ENCODE measurements at regions not wholly inside any gene's neighbourhood (a gene's known extent, or its start where the extent isn't known, plus 50 kb on each side); places are given as distances from the start of the nearest gene placed in this dataset.

DNA sequence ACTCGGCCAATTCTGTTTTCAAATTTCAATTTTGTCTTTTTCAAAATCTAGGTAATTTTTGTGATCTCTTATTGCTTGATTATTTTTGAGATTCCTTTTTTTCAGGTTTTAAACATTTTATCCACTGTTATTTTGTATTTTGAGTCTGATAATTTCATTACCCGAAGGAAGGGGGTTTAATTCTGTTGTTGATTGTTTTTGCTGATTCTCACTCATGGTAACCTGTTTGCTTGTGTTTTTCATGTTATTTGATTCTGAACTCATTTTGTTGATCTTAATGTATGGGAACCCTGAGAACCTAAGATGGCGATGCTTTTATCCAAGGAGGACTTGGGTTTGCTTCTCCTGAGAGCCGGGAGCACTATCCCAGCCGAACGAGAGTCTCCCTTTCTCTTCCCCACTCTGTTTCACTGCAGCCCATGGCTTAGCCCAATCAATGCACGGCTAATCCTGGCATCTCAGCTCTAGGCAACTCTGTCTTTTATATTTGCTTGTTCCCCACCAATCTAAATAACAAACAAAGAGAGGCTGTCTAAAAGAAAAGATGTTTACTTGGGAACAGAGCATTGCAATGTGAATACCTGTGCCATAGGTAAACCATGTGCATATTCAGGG is 73.2 kb upstream of the ZCCHC2 start:
- H3K4me3 ChIP-seq = no peak overlapping the region
- no peaks in the 10 kb centered on the region for H3K36me3 ChIP-seq
- ATAC-seq = no peak
- no peaks in the 10 kb centered on the region for H3K9me3 ChIP-seq
- H3K4me1 ChIP-seq = peaks cover 28% of the 10 kb centered on the region
- intact Hi-C loops (cut with DNase I) = no loop called here
- no peak overlapping the region for H3K27ac ChIP-seq
- H3K27me3 ChIP-seq (ENCODE audit: low read depth) = no peaks in the 10 kb centered on the region
- no peak for DNase-seq
- TF ChIP-seq, protein P1, sequence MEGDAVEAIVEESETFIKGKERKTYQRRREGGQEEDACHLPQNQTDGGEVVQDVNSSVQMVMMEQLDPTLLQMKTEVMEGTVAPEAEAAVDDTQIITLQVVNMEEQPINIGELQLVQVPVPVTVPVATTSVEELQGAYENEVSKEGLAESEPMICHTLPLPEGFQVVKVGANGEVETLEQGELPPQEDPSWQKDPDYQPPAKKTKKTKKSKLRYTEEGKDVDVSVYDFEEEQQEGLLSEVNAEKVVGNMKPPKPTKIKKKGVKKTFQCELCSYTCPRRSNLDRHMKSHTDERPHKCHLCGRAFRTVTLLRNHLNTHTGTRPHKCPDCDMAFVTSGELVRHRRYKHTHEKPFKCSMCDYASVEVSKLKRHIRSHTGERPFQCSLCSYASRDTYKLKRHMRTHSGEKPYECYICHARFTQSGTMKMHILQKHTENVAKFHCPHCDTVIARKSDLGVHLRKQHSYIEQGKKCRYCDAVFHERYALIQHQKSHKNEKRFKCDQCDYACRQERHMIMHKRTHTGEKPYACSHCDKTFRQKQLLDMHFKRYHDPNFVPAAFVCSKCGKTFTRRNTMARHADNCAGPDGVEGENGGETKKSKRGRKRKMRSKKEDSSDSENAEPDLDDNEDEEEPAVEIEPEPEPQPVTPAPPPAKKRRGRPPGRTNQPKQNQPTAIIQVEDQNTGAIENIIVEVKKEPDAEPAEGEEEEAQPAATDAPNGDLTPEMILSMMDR (IDR thresholded peaks at IDR 0.05) = no peak

DNA sequence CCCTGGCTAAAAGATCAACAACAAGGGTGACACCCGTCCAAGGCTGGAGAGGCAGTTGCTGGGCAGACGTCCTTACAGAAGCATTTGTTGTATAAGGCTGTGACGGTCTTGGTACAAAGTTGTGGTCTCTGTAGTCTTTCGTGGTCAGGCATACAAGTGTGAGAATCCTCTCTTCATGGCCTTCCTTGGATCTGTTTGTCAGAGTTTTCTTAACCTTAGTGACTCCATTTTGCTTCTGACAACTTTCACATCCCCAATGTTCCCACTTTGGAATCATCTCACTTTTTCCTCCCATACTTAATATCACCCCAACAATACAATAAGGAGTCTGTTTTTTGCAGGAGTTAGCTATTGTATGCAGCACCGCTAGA is 72.7 kb upstream of the ZCCHC2 start:
- TF ChIP-seq, protein P1 (IDR thresholded peaks at IDR 0.05) = no peak
- no peak overlapping the region for H3K27ac ChIP-seq
- H3K4me1 ChIP-seq = peaks cover 28% of the 10 kb centered on the region
- H3K9me3 ChIP-seq = no peaks in the 10 kb centered on the region
- H3K36me3 ChIP-seq = no peaks in the 10 kb centered on the region
- no peak for ATAC-seq
- no peaks in the 10 kb centered on the region for H3K27me3 ChIP-seq (ENCODE audit: low read depth)
- intact Hi-C loops (cut with DNase I) = no loop called here
- no peak for DNase-seq
- no peak overlapping the region for H3K4me3 ChIP-seq

DNA sequence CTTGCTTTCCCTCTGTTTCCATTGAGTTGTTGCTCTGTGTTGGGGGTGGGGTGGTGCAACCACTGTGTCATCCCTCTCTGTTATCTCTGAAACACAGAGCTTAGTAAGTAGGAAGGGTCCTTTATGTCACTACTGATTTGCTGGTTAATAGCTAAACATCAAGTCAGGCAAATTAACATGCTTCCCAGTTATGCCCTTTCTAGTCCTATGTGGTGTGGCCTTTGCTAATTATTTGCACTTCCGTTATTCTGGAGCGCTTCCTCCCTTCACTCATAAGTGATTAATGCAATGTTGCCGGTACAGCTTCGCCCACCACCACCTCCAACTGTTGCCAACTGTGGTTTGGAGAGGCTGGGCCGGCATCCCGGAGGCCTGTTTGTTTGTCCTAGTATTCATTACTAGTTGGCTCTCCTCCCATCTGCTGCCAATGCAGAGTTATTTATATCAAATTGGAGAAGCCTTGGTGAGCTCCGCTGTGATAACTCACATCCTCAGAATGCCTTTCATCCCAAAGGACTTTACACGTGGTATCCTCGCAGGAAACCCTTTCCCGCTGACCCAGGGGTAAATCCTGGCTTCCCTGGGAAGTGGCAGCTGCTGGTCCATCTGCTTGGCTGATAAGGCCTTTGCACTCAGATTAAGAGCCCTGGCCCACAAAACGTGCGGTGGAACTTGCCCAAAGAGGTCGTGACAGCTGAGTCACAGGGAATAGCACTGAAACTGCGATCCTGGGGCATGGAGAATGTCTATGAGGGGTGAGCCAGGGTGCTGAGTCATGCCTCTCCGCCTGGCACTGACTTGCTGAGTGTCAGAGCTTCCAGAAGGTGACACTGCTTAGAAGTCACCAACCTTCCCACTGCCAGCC is 72.0 kb upstream of the ZCCHC2 start:
- Histone ChIP-seq H3K4me3 (no peak overlapping the region), H3K9me3 (no peaks in the 10 kb centered on the region), H3K27ac (peak overlapping the region; percentile 38)

DNA sequence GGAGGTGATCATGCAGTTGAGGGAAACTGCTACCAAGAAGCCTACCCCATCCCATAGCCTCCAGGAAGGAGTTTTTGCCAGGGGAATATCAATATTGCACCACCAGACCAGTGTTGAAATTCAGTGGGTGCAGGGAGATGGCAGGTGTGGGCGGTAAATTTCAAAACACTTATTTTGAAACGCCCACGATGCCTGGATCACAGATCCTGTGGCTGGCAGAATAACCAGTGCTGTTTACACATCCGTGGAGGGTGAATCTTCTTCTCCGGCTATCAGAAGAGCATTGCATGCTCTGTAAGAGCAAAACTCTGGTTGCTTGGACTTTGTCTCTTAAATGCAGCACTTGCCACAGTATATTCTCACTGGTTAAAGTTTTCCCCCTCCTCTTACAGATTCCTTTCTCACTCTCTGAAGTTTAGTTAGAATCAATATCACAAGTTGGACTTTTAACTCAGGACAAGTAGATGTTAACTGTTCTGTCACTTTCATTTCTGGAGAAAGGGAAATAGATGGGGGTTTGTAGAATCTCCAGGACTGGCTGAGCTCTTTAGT is 70.5 kb upstream of the ZCCHC2 start:
- no peak overlapping the region for H3K27ac ChIP-seq
- TF ChIP-seq, protein P1 (IDR thresholded peaks at IDR 0.05) = no peak
- no peak for DNase-seq

More for the DNA sequence above, 72.0 kb upstream of the ZCCHC2 start:
- TF ChIP-seq, protein P1 (IDR thresholded peaks at IDR 0.05) = no peak
- Histone ChIP-seq H3K4me1 (peaks cover 28% of the 10 kb centered on the region), H3K36me3 (no peaks in the 10 kb centered on the region), H3K27me3 (ENCODE audit: low read depth) (no peaks in the 10 kb centered on the region)
- peak; percentile 77 to 78 for ATAC-seq
- intact Hi-C loops (cut with DNase I) = no loop called here
- peak; percentile 77 for DNase-seq

DNA sequence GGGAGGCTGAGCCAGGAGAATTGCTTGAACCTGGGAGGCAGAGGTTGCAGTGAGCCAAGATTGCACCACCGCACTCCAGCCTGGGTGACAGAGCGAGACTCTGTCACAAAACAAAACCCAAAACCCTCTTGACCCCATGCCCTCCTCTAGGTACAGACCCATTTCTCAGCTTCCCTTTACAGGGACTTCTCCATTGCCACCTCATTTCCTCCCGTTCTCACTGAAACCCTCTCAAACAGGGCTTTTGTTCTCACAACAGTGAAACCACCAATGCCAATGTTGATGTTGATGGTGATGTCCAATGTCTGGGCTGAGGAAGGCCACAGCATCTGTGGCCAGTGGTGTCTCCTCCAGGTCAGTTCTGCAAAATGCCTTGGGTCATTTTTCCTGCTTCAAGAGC is 69.0 kb upstream of the ZCCHC2 start:
- ATAC-seq (no peak), DNase-seq (no peak)
- Histone ChIP-seq H3K27ac (no peak overlapping the region), H3K36me3 (no peaks in the 10 kb centered on the region), H3K9me3 (no peaks in the 10 kb centered on the region), H3K4me3 (no peak overlapping the region), H3K4me1 (peaks cover 28% of the 10 kb centered on the region), H3K27me3 (ENCODE audit: low read depth) (no peaks in the 10 kb centered on the region)
- intact Hi-C loops (cut with DNase I) = no loop called here
- TF ChIP-seq, protein P1 (IDR thresholded peaks at IDR 0.05) = no peak

More for the DNA sequence above, 70.5 kb upstream of the ZCCHC2 start:
- no peaks in the 10 kb centered on the region for H3K36me3 ChIP-seq
- peaks cover 28% of the 10 kb centered on the region for H3K4me1 ChIP-seq
- H3K27me3 ChIP-seq (ENCODE audit: low read depth) = no peaks in the 10 kb centered on the region
- no peak overlapping the region for H3K4me3 ChIP-seq
- no peaks in the 10 kb centered on the region for H3K9me3 ChIP-seq
- ATAC-seq = peak in 1 of 2 donors; percentile 55
- intact Hi-C loops (cut with DNase I) = no loop called here

Data from lower lobe of right lung (tissue), 2 donors.